HG03045 (cell line): ENCODE measurements at regions not wholly inside any gene's neighbourhood (a gene's known extent, or its start where the extent isn't known, plus 50 kb on each side); places are given as distances from the start of the nearest gene placed in this dataset.
"Not testable (repeated sequence)": the region's sequence is repeated elsewhere in the genome, so short reads cannot be mapped to it uniquely, and the experiment has no call there.

Experiments used
- ATAC-seq: cut with Tn5 transposase; IDR thresholded peaks from one replicate; pipeline ENCODE4 v1.9.1; 2021; ENCODE audit warnings: mild to moderate bottlenecking, moderate library complexity; ENCODE audit not compliant: unreplicated experiment

- no peak for ATAC-seq
Observed at GRCh38 chr13:89982407-89983095, 1364.9 kb upstream of the MIR17HG start.

- no peak for ATAC-seq
Observed at GRCh38 chr13:89988206-89988605, 1359.3 kb upstream of the MIR17HG start.

- ATAC-seq: no peak
Observed at GRCh38 chr13:90003566-90003965, 1343.9 kb upstream of the MIR17HG start.

- ATAC-seq: no peak
Observed at GRCh38 chr13:90008707-90009149, 1338.8 kb upstream of the MIR17HG start.

- ATAC-seq: no peak
Observed at GRCh38 chr13:90014038-90014437, 1333.4 kb upstream of the MIR17HG start.

- no peak for ATAC-seq
Observed at GRCh38 chr13:90015565-90016507, 1331.7 kb upstream of the MIR17HG start.

GRCh38 chr13:90016688-90017087 is 1330.8 kb upstream of the MIR17HG start:
- ATAC-seq: no peak

GRCh38 chr13:90020536-90021070 is 1326.9 kb upstream of the MIR17HG start:
- no peak for ATAC-seq

- ATAC-seq: no peak
Observed at GRCh38 chr13:90027409-90027808, 1320.1 kb upstream of the MIR17HG start.

- no peak for ATAC-seq
Observed at GRCh38 chr13:90032313-90032712, 1315.2 kb upstream of the MIR17HG start.

- ATAC-seq: no peak
Observed at GRCh38 chr13:90032841-90033493, 1314.5 kb upstream of the MIR17HG start.

GRCh38 chr13:90039516-90039915 is 1308.0 kb upstream of the MIR17HG start:
- ATAC-seq: no peak

- ATAC-seq: no peak
Observed at GRCh38 chr13:90047600-90047999, 1299.9 kb upstream of the MIR17HG start.

GRCh38 chr13:90049989-90050671 is 1297.4 kb upstream of the MIR17HG start:
- no peak for ATAC-seq

- ATAC-seq: no peak
Observed at GRCh38 chr13:90055121-90055520, 1292.4 kb upstream of the MIR17HG start.

GRCh38 chr13:90055760-90056159 is 1291.7 kb upstream of the MIR17HG start:
- ATAC-seq: no peak

- ATAC-seq: not testable (repeated sequence)
Observed at GRCh38 chr13:90064226-90064625, 1283.3 kb upstream of the MIR17HG start.

- no peak for ATAC-seq
Observed at GRCh38 chr13:90068658-90069057, 1278.8 kb upstream of the MIR17HG start.

- ATAC-seq: no peak
Observed at GRCh38 chr13:90070362-90070761, 1277.1 kb upstream of the MIR17HG start.

- no peak for ATAC-seq
Observed at GRCh38 chr13:90070837-90071525, 1276.5 kb upstream of the MIR17HG start.
